Calu3 (cell line): ENCODE measurements at regions not wholly inside any gene's neighbourhood (a gene's known extent, or its start where the extent isn't known, plus 50 kb on each side); places are given as distances from the start of the nearest gene placed in this dataset.

Experiments
- BruUV-seq: library from RNA; stranded (reverse); fragments of 400-500 nt; replicated peaks from 2 replicates; lab custom pipeline; 2021; lab: Mats Ljungman, UMichigan
- CTCF ChIA-PET: fragments of 300-600 bp; sonication (Branson Sonifier 250); formaldehyde crosslinking; loops from one replicate; lab custom pipeline; 2022; ENCODE audit warnings: antibody characterized with exemption; lab: Charles Lee
- DNase-seq: peaks from one replicate; pipeline ENCODE4 v3.0.0; 2022
- H3K27ac Mint-ChIP-seq: one replicate; pipeline ENCODE4 v1.8.0; 2022; ENCODE audit warnings: mixed read lengths; ENCODE audit not compliant: unreplicated experiment
- H3K27me3 Mint-ChIP-seq: one replicate; pipeline ENCODE4 v1.8.0; 2022; ENCODE audit warnings: mixed read lengths; ENCODE audit not compliant: unreplicated experiment
- H3K36me3 Mint-ChIP-seq: one replicate; pipeline ENCODE4 v1.8.0; 2022; ENCODE audit warnings: mild to moderate bottlenecking, moderate library complexity, mixed read lengths; ENCODE audit not compliant: insufficient read depth, unreplicated experiment
- H3K4me1 Mint-ChIP-seq: one replicate; pipeline ENCODE4 v1.8.0; 2022; ENCODE audit warnings: mild to moderate bottlenecking, low read depth, mixed read lengths; ENCODE audit not compliant: unreplicated experiment
- H3K4me3 Mint-ChIP-seq: one replicate; pipeline ENCODE4 v1.8.0; 2022; ENCODE audit warnings: mild to moderate bottlenecking, low read depth, moderate library complexity, mixed read lengths; ENCODE audit not compliant: unreplicated experiment
- H3K9me3 Mint-ChIP-seq: one replicate; pipeline ENCODE4 v1.8.0; 2022; ENCODE audit warnings: low read depth, mixed read lengths; ENCODE audit not compliant: unreplicated experiment
- CTCF ChIP-seq: fragments of 200-600 bp; IDR thresholded peaks from one replicate; pipeline ENCODE4 v1.8.0; 2022; ENCODE audit warnings: antibody characterized with exemption; ENCODE audit not compliant: unreplicated experiment
- intact Hi-C: fragments of 100-400 bp; cut with micrococcal nuclease; formaldehyde crosslinking; loops from one replicate; pipeline ENCODE4 v1.10.0; 2022; ENCODE audit not compliant: unreplicated experiment

GRCh38 chr3:8278448-8278847, 223.2 kb upstream of the LMCD1 start:
- no peaks in the 10 kb centered on the region for H3K4me1 Mint-ChIP-seq
- H3K9me3 Mint-ChIP-seq: no peaks in the 10 kb centered on the region
- H3K36me3 Mint-ChIP-seq: no peaks in the 10 kb centered on the region
- TF ChIP-seq CTCF: no peak
- no TSS peak for BruUV-seq
- H3K27ac Mint-ChIP-seq: no peak overlapping the region
- DNase-seq: no peak
- no peaks in the 10 kb centered on the region for H3K27me3 Mint-ChIP-seq
- CTCF ChIA-PET: interaction anchor here (0.5 kb wide), 1 partner anchor 461 kb away, joined by 3 read pairs; no protein-coding TSS in a partner anchor
- no peak overlapping the region for H3K4me3 Mint-ChIP-seq
- intact Hi-C loops: no loop called here

GRCh38 chr3:8279476-8279875, 222.1 kb upstream of the LMCD1 start:
- BruUV-seq: no TSS peak
- intact Hi-C loops: no loop called here
- H3K27me3 Mint-ChIP-seq: no peaks in the 10 kb centered on the region
- no peak for DNase-seq
- no peak overlapping the region for H3K4me3 Mint-ChIP-seq
- CTCF ChIA-PET: interaction anchor here (0.6 to 0.7 kb wide), 3 partner anchors 8 to 1917 kb away, joined by 3 read pairs; no protein-coding TSS in a partner anchor
- TF ChIP-seq CTCF: no peak
- no peaks in the 10 kb centered on the region for H3K4me1 Mint-ChIP-seq
- no peaks in the 10 kb centered on the region for H3K9me3 Mint-ChIP-seq
- H3K36me3 Mint-ChIP-seq: no peaks in the 10 kb centered on the region
- no peak overlapping the region for H3K27ac Mint-ChIP-seq

DNA sequence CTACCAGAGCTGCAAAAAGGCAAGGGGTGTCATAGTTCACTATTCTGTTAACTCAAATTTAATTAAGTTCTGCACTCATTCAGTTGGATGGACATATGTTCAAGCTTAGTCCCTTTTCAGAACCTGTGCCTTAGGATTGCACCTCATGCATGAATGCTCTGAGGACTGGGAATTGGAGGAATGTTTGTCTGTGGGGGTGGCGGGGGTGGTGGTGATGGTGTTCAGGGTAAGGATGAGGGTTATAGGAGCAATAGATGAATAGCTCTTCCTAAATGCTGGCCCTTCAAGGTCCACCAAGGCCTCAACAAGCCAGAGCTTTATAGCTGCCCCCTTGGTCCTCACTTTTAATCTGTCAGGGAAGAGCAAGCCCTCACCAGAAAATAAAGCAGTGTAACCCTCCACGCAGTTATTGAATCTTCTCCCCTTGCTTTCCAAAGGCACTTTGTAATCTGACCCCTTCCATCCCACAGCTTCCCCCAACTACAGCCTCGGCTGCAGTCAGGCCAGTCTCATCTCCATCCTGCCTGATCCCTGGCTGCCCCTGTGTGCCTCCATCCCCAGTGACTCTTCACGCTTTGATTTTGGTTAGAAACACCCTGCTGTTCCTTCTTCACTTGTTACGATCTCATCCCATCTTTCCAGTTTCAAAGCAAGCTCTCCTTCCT, 221.6 kb upstream of the LMCD1 start:
- no peak overlapping the region for H3K4me3 Mint-ChIP-seq
- no peak for TF ChIP-seq CTCF
- DNase-seq: no peak
- H3K9me3 Mint-ChIP-seq: no peaks in the 10 kb centered on the region
- intact Hi-C loops: no loop called here
- no peaks in the 10 kb centered on the region for H3K36me3 Mint-ChIP-seq
- H3K27me3 Mint-ChIP-seq: no peaks in the 10 kb centered on the region
- CTCF ChIA-PET: interaction anchor here (0.7 kb wide), 2 partner anchors 8 to 40 kb away, joined by 3 read pairs; no protein-coding TSS in a partner anchor
- no TSS peak for BruUV-seq
- no peak overlapping the region for H3K27ac Mint-ChIP-seq
- no peaks in the 10 kb centered on the region for H3K4me1 Mint-ChIP-seq

DNA sequence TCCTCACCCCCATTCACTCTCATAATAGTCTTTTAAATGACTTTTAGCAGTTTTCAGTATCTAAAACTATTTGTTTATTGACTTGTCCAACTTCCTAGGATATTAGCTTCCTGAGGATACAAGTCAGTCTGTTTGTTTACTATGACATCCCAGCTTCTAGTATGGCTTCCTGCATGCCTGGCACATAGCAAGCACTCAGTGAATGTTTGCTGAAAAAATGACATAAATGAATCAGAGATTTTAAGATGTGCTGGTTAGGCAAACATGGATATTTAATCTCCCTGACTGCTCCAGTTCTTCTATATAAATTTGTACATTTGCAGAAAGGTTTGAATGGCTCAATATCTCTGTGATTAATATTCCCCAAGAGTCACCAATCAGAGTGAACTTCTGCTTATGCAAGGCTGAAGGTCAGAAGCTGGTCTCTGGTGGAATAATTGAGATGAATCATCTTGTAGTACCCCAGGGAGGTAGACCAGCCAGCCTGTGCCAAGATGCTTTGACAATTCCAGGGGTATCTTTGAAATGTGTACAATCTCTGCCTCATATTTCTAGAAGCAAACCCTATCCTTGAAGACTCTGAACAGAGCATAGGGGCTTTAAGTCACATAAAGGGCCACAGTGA, 219.0 kb upstream of the LMCD1 start:
- TF ChIP-seq CTCF: no peak
- no peaks in the 10 kb centered on the region for H3K4me1 Mint-ChIP-seq
- CTCF ChIA-PET: no interaction called here
- no TSS peak for BruUV-seq
- intact Hi-C loops: no loop called here
- H3K27me3 Mint-ChIP-seq: no peaks in the 10 kb centered on the region
- no peak overlapping the region for H3K27ac Mint-ChIP-seq
- no peak for DNase-seq
- H3K4me3 Mint-ChIP-seq: no peak overlapping the region
- H3K36me3 Mint-ChIP-seq: no peaks in the 10 kb centered on the region
- no peaks in the 10 kb centered on the region for H3K9me3 Mint-ChIP-seq
